Bronchial epithelial cell (primary cell): ENCODE measurements at regions not wholly inside any gene's neighbourhood (a gene's known extent, or its start where the extent isn't known, plus 50 kb on each side); places are given as distances from the start of the nearest gene placed in this dataset.

Experiments
- DNase-seq: peaks from one replicate; pipeline ENCODE4 v3.0.0-alpha.2; 2010; ENCODE audit warnings: low read depth
- FAIRE-seq: peaks from 2 replicates; lab custom pipeline; 2011; peaks lifted over from hg19 to GRCh38; lab: Jason Lieb, UNC
- H3K27me3 ChIP-seq: 2 replicates; pipeline ENCODE4 v1.5.1; 2011; ENCODE audit warnings: low read length; ENCODE audit not compliant: control insufficient read depth, insufficient read depth
- H3K36me3 ChIP-seq: 2 replicates; pipeline ENCODE4 v1.5.1; 2011; ENCODE audit warnings: low read length; ENCODE audit not compliant: control insufficient read depth, insufficient read depth
- H3K4me3 ChIP-seq: 2 replicates; pipeline ENCODE4 v1.5.1; 2011; ENCODE audit warnings: mild to moderate bottlenecking, low read depth, low read length, control low read depth
- TF ChIP-seq, protein P1 (sequence below): IDR thresholded peaks from 2 replicates; pipeline ENCODE4 v1.5.1; 2011; ENCODE audit warnings: mild to moderate bottlenecking, moderate library complexity, low read length, control low read depth, inconsistent platforms; ENCODE audit not compliant: insufficient read depth, severe bottlenecking

DNA sequence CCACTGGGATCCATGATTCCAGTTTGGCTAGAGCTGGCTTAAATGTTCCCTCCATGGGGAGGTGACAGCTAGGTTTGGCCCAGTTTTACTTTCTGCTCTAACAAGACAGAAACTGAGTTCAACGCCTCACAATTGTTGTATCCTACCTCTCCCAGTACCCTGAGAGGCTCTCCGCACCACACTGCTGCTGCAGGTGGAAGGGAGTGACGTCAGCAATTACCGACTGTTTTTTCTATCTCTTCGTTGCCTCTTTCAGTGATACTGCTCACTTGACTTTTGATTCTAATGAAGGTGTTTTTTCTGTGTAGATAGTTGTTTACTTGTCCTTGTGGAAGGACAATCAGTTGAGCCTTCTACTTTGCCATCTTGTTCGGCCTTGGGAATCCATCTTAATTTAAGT is 204.9 kb upstream of the DUSP10 start:
- FAIRE-seq, result no peak
- TF ChIP-seq, protein P1, sequence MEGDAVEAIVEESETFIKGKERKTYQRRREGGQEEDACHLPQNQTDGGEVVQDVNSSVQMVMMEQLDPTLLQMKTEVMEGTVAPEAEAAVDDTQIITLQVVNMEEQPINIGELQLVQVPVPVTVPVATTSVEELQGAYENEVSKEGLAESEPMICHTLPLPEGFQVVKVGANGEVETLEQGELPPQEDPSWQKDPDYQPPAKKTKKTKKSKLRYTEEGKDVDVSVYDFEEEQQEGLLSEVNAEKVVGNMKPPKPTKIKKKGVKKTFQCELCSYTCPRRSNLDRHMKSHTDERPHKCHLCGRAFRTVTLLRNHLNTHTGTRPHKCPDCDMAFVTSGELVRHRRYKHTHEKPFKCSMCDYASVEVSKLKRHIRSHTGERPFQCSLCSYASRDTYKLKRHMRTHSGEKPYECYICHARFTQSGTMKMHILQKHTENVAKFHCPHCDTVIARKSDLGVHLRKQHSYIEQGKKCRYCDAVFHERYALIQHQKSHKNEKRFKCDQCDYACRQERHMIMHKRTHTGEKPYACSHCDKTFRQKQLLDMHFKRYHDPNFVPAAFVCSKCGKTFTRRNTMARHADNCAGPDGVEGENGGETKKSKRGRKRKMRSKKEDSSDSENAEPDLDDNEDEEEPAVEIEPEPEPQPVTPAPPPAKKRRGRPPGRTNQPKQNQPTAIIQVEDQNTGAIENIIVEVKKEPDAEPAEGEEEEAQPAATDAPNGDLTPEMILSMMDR, result no peak
- Histone ChIP-seq H3K27me3 (no peaks in the 10 kb centered on the region), H3K4me3 (no peak overlapping the region), H3K36me3 (no peaks in the 10 kb centered on the region)
- DNase-seq, result no peak

DNA sequence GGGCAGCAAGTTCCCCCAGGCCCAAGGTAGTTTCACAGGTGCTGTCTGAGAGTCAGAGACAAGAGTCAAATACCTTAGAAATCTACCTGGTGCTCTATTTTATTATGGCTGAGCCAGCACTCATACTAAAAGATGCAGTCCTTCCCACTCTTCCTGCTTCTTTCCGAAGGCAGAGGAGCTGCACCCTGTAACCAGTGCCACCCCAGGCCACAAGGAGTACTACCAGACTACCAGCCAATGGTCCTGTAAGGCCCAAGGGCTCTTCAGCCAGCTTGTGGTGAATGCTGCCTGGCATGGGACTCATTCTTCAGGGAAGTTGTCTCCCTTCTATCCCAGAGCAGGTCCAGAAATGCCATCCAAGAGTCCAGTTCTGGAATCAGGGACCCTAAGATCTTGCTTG is 203.8 kb upstream of the DUSP10 start:
- no peak for FAIRE-seq
- no peaks in the 10 kb centered on the region for H3K36me3 ChIP-seq
- H3K27me3 ChIP-seq, result no peaks in the 10 kb centered on the region
- H3K4me3 ChIP-seq, result no peak overlapping the region
- no peak for DNase-seq
- TF ChIP-seq, protein P1, result no peak

DNA sequence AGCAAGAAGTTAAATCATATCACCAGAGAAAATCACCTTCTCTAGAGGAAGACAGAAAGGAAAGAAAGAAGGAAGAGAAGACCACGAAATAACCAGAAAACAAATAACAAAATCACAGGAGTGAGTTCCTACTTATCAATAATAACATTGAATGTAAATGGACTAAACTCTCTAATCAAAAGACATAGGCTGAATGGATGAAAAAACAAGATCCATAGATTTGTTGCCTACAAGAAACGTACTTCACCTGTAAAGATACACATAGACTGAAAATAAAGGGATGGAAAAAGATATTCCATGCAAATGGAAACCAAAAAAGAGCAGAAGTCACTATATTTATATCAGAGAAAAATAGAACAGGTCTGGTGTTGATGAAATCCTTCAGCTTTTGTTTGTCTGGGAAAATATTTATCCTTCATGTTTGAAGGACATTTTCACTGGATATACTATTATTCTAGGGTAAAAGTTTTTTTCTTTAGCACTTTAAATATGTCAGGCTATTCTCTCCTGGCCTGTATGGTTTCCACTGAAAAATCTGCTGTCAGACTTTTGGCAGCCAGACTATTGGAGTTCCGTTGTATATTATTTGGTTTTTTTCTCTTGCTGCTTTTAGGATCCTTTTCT is 202.5 kb upstream of the DUSP10 start:
- no peaks in the 10 kb centered on the region for H3K36me3 ChIP-seq
- H3K27me3 ChIP-seq, result no peaks in the 10 kb centered on the region
- TF ChIP-seq, protein P1, result no peak
- FAIRE-seq, result no peak
- DNase-seq, result no peak
- H3K4me3 ChIP-seq, result no peak overlapping the region

DNA sequence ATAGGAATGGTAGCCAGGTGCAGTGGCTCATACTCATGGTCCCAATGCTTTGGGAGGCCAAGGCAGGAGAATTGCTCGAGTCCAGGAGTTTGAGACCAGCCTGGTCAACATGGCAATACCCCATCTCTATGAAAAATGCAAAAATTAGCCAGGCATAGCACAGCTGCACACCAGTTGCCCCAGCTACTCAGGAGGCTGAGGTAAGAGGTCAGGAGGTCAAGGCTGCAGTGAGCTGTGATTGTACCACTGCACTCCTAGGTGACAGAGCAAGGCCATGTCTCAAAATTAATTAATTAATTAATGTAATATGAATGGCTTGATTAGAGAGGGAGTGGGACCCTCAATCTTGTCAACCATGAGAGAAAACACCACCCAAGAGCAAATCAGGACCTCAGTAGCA is 198.7 kb upstream of the DUSP10 start:
- DNase-seq, result no peak
- Histone ChIP-seq H3K36me3 (no peaks in the 10 kb centered on the region), H3K27me3 (no peaks in the 10 kb centered on the region), H3K4me3 (no peak overlapping the region)
- TF ChIP-seq, protein P1, result no peak
- FAIRE-seq, result no peak

DNA sequence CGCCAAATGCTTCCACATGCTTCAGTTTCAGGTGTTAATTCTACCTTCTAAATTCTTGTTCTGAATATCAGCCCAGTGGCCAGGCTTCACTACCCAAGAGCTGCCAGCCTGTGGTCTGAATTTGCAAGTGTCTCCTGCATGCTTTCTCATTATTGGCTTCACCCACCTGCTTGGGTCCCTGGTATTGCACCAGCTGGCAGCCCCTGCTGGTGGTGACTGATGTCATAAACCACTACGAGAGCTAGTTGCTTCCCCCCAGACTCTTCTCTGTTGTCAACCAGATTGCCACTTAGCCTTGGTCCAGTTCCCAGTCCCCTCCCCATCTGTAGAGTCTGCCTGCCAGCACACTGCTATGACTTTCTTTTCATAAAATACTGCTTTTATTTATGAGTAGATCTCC is 197.7 kb upstream of the DUSP10 start:
- no peaks in the 10 kb centered on the region for H3K36me3 ChIP-seq
- no peaks in the 10 kb centered on the region for H3K27me3 ChIP-seq
- FAIRE-seq, result no peak
- DNase-seq, result no peak
- no peak overlapping the region for H3K4me3 ChIP-seq
- TF ChIP-seq, protein P1, result no peak
